ENCODE measurements at regions not wholly inside any gene's neighbourhood (a gene's known extent, or its start where the extent isn't known, plus 50 kb on each side); places are given as distances from the start of the nearest gene placed in this dataset.

GRCh38 chr3:101143012-101143411, 149.8 kb upstream of the ABI3BP start:
- no peak overlapping the region for H3K27ac ChIP-seq (ENCODE audit: low read length)
- H3K9ac ChIP-seq (ENCODE audit: low read length), result no peak overlapping the region
- peaks cover 17% of the 10 kb centered on the region for H3K4me1 ChIP-seq (ENCODE audit: low read length)
- no peaks in the 10 kb centered on the region; the same call in 1 of the 2 replicates for H3K9me3 ChIP-seq (ENCODE audit: insufficient read depth, low read length)
- H3K79me2 ChIP-seq (ENCODE audit: low read length), result no peaks in the 10 kb centered on the region
- H4K20me1 ChIP-seq (ENCODE audit: insufficient read depth, low read length), result no peaks in the 10 kb centered on the region
- no peaks in the 10 kb centered on the region for H3K36me3 ChIP-seq (replicated peaks; ENCODE audit: low read depth, low read length)
- H2AFZ ChIP-seq (ENCODE audit: low read depth, low read length), result no peak overlapping the region
- TF ChIP-seq EZH2phosphoT487 (IDR thresholded peaks at IDR 0.05; ENCODE audit: low read depth) (no peak), CTCF (IDR thresholded peaks at IDR 0.05; ENCODE audit: low read depth, low read length) (no peak)
- H3K4me2 ChIP-seq (ENCODE audit: low read length), result no peak overlapping the region
- H3K4me3 ChIP-seq (ENCODE audit: low read length), result no peak overlapping the region
- no peaks in the 10 kb centered on the region for H3K27me3 ChIP-seq (ENCODE audit: low read depth, low read length)

GRCh38 chr3:101142160-101142559, 148.9 kb upstream of the ABI3BP start:
- Histone ChIP-seq H2AFZ (ENCODE audit: low read depth, low read length) (no peak overlapping the region), H4K20me1 (ENCODE audit: insufficient read depth, low read length) (no peaks in the 10 kb centered on the region), H3K9ac (ENCODE audit: low read length) (no peak overlapping the region), H3K36me3 (replicated peaks; ENCODE audit: low read depth, low read length) (no peaks in the 10 kb centered on the region), H3K27me3 (ENCODE audit: low read depth, low read length) (no peaks in the 10 kb centered on the region), H3K9me3 (ENCODE audit: insufficient read depth, low read length) (no peaks in the 10 kb centered on the region; the same call in 1 of the 2 replicates), H3K4me3 (ENCODE audit: low read length) (no peak overlapping the region), H3K27ac (ENCODE audit: low read length) (no peak overlapping the region), H3K79me2 (ENCODE audit: low read length) (no peaks in the 10 kb centered on the region), H3K4me2 (ENCODE audit: low read length) (no peak overlapping the region), H3K4me1 (ENCODE audit: low read length) (peaks cover 16% of the 10 kb centered on the region)
- TF ChIP-seq EZH2phosphoT487 (IDR thresholded peaks at IDR 0.05; ENCODE audit: low read depth), result no peak
- TF ChIP-seq CTCF (IDR thresholded peaks at IDR 0.05; ENCODE audit: low read depth, low read length), result no peak

GRCh38 chr3:101141135-101141534, 147.9 kb upstream of the ABI3BP start:
- no peak overlapping the region for H3K4me3 ChIP-seq (ENCODE audit: low read length)
- H3K36me3 ChIP-seq (replicated peaks; ENCODE audit: low read depth, low read length), result no peaks in the 10 kb centered on the region
- no peaks in the 10 kb centered on the region for H4K20me1 ChIP-seq (ENCODE audit: insufficient read depth, low read length)
- no peak overlapping the region for H3K27ac ChIP-seq (ENCODE audit: low read length)
- TF ChIP-seq CTCF (IDR thresholded peaks at IDR 0.05; ENCODE audit: low read depth, low read length) (no peak), EZH2phosphoT487 (IDR thresholded peaks at IDR 0.05; ENCODE audit: low read depth) (no peak)
- peaks cover 13% of the 10 kb centered on the region for H3K4me1 ChIP-seq (ENCODE audit: low read length)
- no peaks in the 10 kb centered on the region for H3K79me2 ChIP-seq (ENCODE audit: low read length)
- H3K9me3 ChIP-seq (ENCODE audit: insufficient read depth, low read length), result no peaks in the 10 kb centered on the region; the same call in 1 of the 2 replicates
- H3K27me3 ChIP-seq (ENCODE audit: low read depth, low read length), result no peaks in the 10 kb centered on the region
- H3K4me2 ChIP-seq (ENCODE audit: low read length), result no peak overlapping the region
- H3K9ac ChIP-seq (ENCODE audit: low read length), result no peak overlapping the region
- H2AFZ ChIP-seq (ENCODE audit: low read depth, low read length), result no peak overlapping the region

GRCh38 chr3:101138817-101139216, 145.6 kb upstream of the ABI3BP start:
- Histone ChIP-seq H3K79me2 (ENCODE audit: low read length) (no peaks in the 10 kb centered on the region), H3K36me3 (replicated peaks; ENCODE audit: low read depth, low read length) (no peaks in the 10 kb centered on the region), H2AFZ (ENCODE audit: low read depth, low read length) (no peak overlapping the region)

More at GRCh38 chr3:101138817-101139216, 145.6 kb upstream of the ABI3BP start:
- no peaks in the 10 kb centered on the region for H4K20me1 ChIP-seq (ENCODE audit: insufficient read depth, low read length)
- TF ChIP-seq EZH2phosphoT487 (IDR thresholded peaks at IDR 0.05; ENCODE audit: low read depth), result no peak
- TF ChIP-seq CTCF (IDR thresholded peaks at IDR 0.05; ENCODE audit: low read depth, low read length), result no peak
- peaks cover 23% of the 10 kb centered on the region for H3K4me1 ChIP-seq (ENCODE audit: low read length)
- no peak overlapping the region for H3K9ac ChIP-seq (ENCODE audit: low read length)
- H3K4me2 ChIP-seq (ENCODE audit: low read length), result no peak overlapping the region
- H3K27me3 ChIP-seq (ENCODE audit: low read depth, low read length), result no peaks in the 10 kb centered on the region
- H3K9me3 ChIP-seq (ENCODE audit: insufficient read depth, low read length), result no peaks in the 10 kb centered on the region; the same call in 1 of the 2 replicates
- no peak overlapping the region for H3K27ac ChIP-seq (ENCODE audit: low read length)
- H3K4me3 ChIP-seq (ENCODE audit: low read length), result no peak overlapping the region

All from OCI-LY3 (cell line).